ENCODE measurements at regions not wholly inside any gene's neighbourhood (a gene's known extent, or its start where the extent isn't known, plus 50 kb on each side); places are given as distances from the start of the nearest gene placed in this dataset.

DNA sequence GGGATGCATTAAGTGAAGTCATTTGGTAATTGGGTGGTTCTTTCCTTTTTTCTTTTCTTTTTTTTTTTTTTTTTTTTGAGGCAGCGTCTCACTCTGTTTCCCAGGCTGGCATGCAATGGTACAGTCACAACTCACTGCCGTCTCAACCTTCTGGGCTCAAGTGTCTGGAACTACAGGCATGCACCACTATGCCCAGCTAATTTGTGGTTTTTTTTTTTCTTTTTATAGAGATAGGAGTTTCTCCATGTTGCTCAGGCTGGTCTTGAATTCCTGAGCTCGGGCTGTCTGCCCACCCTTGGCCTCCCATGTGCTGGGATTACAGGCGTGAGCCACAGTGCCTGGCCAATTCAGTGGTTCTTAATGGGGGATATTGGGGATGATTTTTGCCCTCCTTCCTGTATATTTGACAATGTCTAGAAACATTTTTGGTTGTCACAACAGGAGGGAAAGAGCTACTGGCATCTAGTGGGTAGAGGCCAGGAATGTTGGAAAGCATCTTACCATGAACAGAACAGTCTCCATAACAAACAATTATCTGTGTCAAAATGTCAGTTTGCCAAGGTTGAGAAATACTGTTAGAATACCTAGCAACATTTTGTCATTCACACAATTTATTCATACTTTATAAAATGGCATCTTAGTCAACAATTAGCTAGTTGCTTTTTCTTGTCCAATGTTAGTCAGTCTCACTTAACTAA is 79.4 kb upstream of the CNTN3 start:
- no peak for DNase-seq (ENCODE audit: low read depth)

DNA sequence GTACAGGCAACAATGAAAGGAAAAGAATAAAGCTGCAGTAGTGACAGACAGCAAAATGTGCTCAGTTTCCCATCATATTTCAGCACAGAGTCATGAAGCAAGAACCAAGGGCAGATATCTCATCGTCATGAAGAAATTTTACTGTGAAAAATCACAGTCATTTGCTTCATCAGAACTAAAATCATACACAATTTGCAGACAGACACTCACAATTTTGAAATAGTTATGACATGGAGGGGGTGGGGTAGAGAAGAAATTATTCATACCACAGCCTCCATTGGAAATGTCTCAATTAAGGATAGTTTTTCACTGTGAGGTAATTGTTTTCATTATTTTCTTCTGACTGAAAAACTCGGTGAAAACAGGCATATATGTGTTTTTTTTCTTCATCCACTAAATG is 78.8 kb upstream of the CNTN3 start:
- DNase-seq (ENCODE audit: low read depth) = no peak

DNA sequence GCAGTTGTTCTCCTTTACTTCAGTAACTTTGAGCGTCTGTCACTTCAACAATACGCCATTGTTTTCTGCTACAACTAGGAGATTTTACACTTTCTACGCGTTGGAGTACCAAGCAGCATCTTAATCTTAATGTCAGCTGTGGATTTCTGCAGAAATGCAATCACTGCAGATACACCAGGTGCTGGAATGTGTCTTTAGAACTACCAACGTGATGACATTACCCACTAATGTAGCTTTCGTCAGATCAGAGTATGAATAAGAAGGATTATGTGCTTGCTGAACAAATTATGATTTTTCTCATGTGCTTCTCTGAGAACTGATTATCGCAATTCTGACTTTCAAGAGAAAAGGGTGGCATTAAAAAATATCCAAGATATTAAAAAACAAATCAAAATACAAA is 77.5 kb upstream of the CNTN3 start:
- no peak for DNase-seq (ENCODE audit: low read depth)

DNA sequence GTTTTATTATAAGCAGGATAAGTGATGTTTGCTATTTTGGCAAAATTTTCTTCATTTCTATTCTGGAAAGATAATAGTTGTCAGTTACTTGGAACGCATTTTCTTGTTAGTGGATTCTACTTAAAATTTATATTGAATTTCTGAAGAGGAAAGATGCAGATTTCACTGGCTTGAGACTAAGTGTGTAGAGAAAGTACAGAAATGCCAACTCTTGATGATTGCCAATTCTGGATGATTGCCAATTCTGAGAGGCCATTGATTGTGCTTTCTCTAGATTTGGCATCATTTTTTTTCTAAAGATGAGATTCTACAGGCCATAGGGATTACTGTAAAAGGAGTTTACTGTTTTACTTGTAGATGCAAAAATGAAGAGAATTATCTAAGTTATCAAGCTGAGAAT is 58.9 kb upstream of the CNTN3 start:
- no peak for DNase-seq (ENCODE audit: low read depth)

DNA sequence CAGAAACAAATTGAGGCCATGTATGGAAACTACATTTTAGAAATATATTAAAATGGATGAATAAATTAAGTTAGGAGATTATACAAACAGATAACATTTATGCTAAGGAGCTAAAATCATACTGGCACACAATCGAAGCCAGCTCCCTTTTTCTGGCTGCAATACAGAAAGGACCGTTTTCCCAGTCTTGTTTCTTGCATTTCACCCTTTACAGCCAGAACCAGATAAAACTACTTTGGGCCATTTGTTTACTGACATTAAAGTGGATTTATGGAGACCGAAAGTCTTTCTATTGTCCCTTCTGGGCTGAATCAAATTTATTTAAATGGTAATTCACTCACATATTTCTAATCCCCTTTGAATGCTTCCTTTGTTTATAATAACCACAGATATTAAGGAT is 50.1 kb upstream of the CNTN3 start:
- no peak for DNase-seq (ENCODE audit: low read depth)
